ENCODE measurements at regions not wholly inside any gene's neighbourhood (a gene's known extent, or its start where the extent isn't known, plus 50 kb on each side); places are given as distances from the start of the nearest gene placed in this dataset.
A peak's percentile ranks its signal among the peaks of the same experiment; 100 is the strongest.

- Histone ChIP-seq H3K4me3 (no peak overlapping the region), H3K27ac (no peak overlapping the region)
Observed at GRCh38 chr2:41992056-41992642, 55.7 kb upstream of the PKDCC start.

GRCh38 chr2:41992671-41993434 is 55.0 kb upstream of the PKDCC start:
- Histone ChIP-seq H3K4me3 (no peak overlapping the region), H3K27ac (no peak overlapping the region)

GRCh38 chr2:41993435-41993925 is 54.3 kb upstream of the PKDCC start:
- no peak overlapping the region for H3K4me3 ChIP-seq
- no peak overlapping the region for H3K27ac ChIP-seq

- no peak overlapping the region for H3K4me3 ChIP-seq
- H3K27ac ChIP-seq = no peak overlapping the region
Observed at GRCh38 chr2:41994233-41994637, 53.6 kb upstream of the PKDCC start.

- H3K27ac ChIP-seq = no peak overlapping the region
- no peak overlapping the region for H3K4me3 ChIP-seq
Observed at GRCh38 chr2:41994661-41995060, 53.2 kb upstream of the PKDCC start.

GRCh38 chr2:41997561-41997960 is 50.3 kb upstream of the PKDCC start:
- no peak overlapping the region for H3K4me3 ChIP-seq
- H3K27ac ChIP-seq = peak overlapping the region in 1 of 21 experiments; percentile 75

Data from skin epidermis (tissue), 12 donors.